Endothelial cell of umbilical vein (primary cell): ENCODE measurements at regions not wholly inside any gene's neighbourhood (a gene's known extent, or its start where the extent isn't known, plus 50 kb on each side); places are given as distances from the start of the nearest gene placed in this dataset.

Experiments
- BruUV-seq: library from RNA; stranded (reverse); fragments of 400-500 nt; replicated peaks from 2 replicates; lab custom pipeline; 2021; lab: Mats Ljungman, UMichigan
- CTCF ChIA-PET: fragments of 300-600, 350-600 bp; sonication (Branson Sonifier 250); formaldehyde crosslinking; loops from one replicate; lab custom pipeline; 2021; ENCODE audit warnings: antibody characterized with exemption, inconsistent platforms; lab: Charles Lee
- POLR2A ChIA-PET: fragments of 300-600, 350-600 bp; sonication (Branson Sonifier 250); formaldehyde crosslinking; loops from one replicate; lab custom pipeline; 2021; ENCODE audit warnings: antibody characterized with exemption, inconsistent platforms; lab: Charles Lee
- DNase-seq: peaks from one replicate; pipeline ENCODE4 v3.0.0-alpha.2; 2011; ENCODE audit warnings: low read depth, low spot score
- FAIRE-seq: peaks from 2 replicates; lab custom pipeline; 2011; peaks lifted over from hg19 to GRCh38; lab: Jason Lieb, UNC
- H2AFZ ChIP-seq: 2 replicates; pipeline ENCODE4 v1.6.0; 2012; ENCODE audit warnings: low read depth, low read length, control low read depth, inconsistent platforms
- H3K27ac ChIP-seq: 2 replicates; pipeline ENCODE4 v1.5.1; 2011; ENCODE audit warnings: low read depth, mild to moderate bottlenecking, control low read depth, low read length, moderate library complexity; ENCODE audit not compliant: insufficient read depth
- H3K27me3 ChIP-seq, 2 experiments: 2 replicates each; pipeline versions ENCODE4 v1.6.0 to v1.6.1; 2011; ENCODE audit warnings: low read length in 2 of 2, mixed read lengths in 1 of 2; ENCODE audit not compliant: control insufficient read depth in 2 of 2, insufficient read depth in 2 of 2
- H3K36me3 ChIP-seq, 2 experiments: 2 replicates in 1 of 2; 3 replicates in 1 of 2; pipeline ENCODE4 v1.5.1; 2011; ENCODE audit warnings: low read length in 2 of 2, mild to moderate bottlenecking in 1 of 2, moderate library complexity in 1 of 2; ENCODE audit not compliant: control insufficient read depth in 2 of 2, insufficient read depth in 2 of 2; ENCODE audit errors: extremely low read depth in 1 of 2
- H3K4me1 ChIP-seq: 3 replicates; pipeline ENCODE4 v1.5.1; 2011; ENCODE audit warnings: mild to moderate bottlenecking, low read length; ENCODE audit not compliant: control insufficient read depth, insufficient read depth; ENCODE audit errors: extremely low read depth
- H3K4me2 ChIP-seq: 2 replicates; pipeline ENCODE4 v1.6.1; 2011; ENCODE audit warnings: low read length, control low read depth, mixed read lengths; ENCODE audit not compliant: insufficient read depth
- H3K4me3 ChIP-seq, 3 experiments: fragments of 200-600 bp in 1 of 3; sonication (generic), shearing (Covaris generic) in 1 of 3; replicated peaks in 1 of 3; 2 replicates each; pipeline ENCODE4 v1.5.1; 2011 to 2016; ENCODE audit warnings: control low read depth in 3 of 3, low read length in 3 of 3, mild to moderate bottlenecking in 2 of 3, inconsistent platforms in 1 of 3, low read depth in 1 of 3, moderate library complexity in 1 of 3; ENCODE audit not compliant: insufficient read depth in 1 of 3
- H3K79me2 ChIP-seq: 2 replicates; pipeline ENCODE4 v1.6.0; 2012; ENCODE audit warnings: low read length, inconsistent platforms; ENCODE audit not compliant: control insufficient read depth, insufficient read depth
- H3K9ac ChIP-seq: replicated peaks from 2 replicates; pipeline ENCODE3; 2011; ENCODE audit warnings: low read length, control low read depth; ENCODE audit not compliant: insufficient read depth; ENCODE audit errors: extremely low read depth
- H3K9me1 ChIP-seq: replicated peaks from 3 replicates; pipeline ENCODE4 v1.6.0; 2011; ENCODE audit warnings: mild to moderate bottlenecking, low read length; ENCODE audit not compliant: control insufficient read depth, insufficient read depth; ENCODE audit errors: extremely low read depth
- H3K9me3 ChIP-seq: replicated peaks from 2 replicates; pipeline ENCODE4 v1.5.1; 2012; ENCODE audit warnings: low read length, inconsistent platforms; ENCODE audit not compliant: control insufficient read depth, insufficient read depth
- H4K20me1 ChIP-seq: replicated peaks from 2 replicates; pipeline ENCODE3; 2011; ENCODE audit warnings: mild to moderate bottlenecking, low read length; ENCODE audit not compliant: control insufficient read depth, insufficient read depth; ENCODE audit errors: extremely low read depth
- FOS ChIP-seq: IDR thresholded peaks from 2 replicates; pipeline ENCODE4 v1.6.1; 2011; ENCODE audit warnings: mild to moderate bottlenecking, low read length, moderate library complexity, borderline replicate concordance; ENCODE audit not compliant: insufficient read depth
- POLR2AphosphoS5 ChIP-seq: IDR thresholded peaks from 2 replicates; pipeline ENCODE4 v1.6.1; 2012; ENCODE audit warnings: low read depth, mild to moderate bottlenecking, control low read depth, low read length, moderate library complexity; ENCODE audit not compliant: insufficient read depth
- dilution Hi-C: fragments of 300-500 bp; cut with MboI; formaldehyde crosslinking; loops from one replicate; pipeline ENCODE4 v1.15.0; 2019; ENCODE audit warnings: low sequenced_read_pairs; ENCODE audit not compliant: extremely low pct_ligation_motif_present
- intact Hi-C: fragments of 100-400 bp; cut with micrococcal nuclease; formaldehyde crosslinking; loops from one replicate; pipeline ENCODE4 v1.10.0; 2022
- TF ChIP-seq, protein P1 (sequence below): IDR thresholded peaks from 2 replicates; pipeline ENCODE4 v1.6.1; 2011; ENCODE audit not compliant: insufficient read depth, insufficient read length
- TF ChIP-seq, protein P2 (sequence below), 2 donors: IDR thresholded peaks; 1 replicate in 1 of 2; 2 replicates in 1 of 2; pipeline ENCODE4 v1.5.1; 2011; ENCODE audit warnings: low read length in 2 of 2, mild to moderate bottlenecking in 2 of 2, moderate library complexity in 2 of 2, control low read depth in 1 of 2, inconsistent platforms in 1 of 2, low read depth in 1 of 2; ENCODE audit not compliant: insufficient read depth in 1 of 2; ENCODE audit errors: extremely low read depth in 1 of 2

DNA sequence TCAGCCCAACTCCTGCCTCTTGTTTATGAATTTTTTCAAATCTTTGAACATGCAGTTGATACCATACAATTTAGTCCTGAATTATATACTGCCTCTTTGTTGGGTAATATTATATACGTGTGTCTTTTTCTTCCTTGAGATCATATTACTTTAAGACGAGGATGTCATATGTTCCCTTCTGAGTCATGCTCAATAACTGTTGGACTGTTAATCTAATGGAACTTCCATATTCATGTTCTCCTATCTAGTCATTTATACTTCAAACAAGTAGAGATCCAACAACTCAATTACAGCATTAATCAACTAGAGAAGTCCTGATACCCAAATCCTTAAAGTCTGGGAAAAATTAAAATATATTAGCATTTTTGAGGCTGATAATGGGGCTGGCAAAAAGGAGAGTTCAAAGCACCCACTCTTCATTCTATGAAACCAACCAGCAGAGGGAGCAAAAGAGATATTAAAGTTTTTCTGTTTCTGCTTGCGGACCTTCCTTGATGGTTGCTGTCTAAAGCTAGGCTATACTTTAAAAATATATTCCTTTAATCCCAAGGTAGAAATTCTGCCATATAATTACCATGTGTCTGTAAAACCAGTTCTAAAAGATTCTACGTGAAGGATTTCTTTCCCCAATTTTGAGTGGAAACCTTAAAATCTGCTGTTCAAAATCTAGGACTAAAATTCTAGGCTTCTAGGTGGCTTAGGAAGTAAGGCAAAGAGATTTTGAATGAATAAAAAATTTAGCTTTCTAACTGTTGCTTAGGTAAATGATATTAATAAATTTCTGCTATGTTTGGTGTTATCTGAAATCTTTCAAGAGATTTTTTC lies 498.9 kb downstream of the BCKDHB start:
- no peaks in the 10 kb centered on the region for H3K36me3 ChIP-seq
- no peak overlapping the region for H3K9ac ChIP-seq
- H3K27ac ChIP-seq, result no peak overlapping the region
- TF ChIP-seq POLR2AphosphoS5, result no peak
- TF ChIP-seq, protein P1, sequence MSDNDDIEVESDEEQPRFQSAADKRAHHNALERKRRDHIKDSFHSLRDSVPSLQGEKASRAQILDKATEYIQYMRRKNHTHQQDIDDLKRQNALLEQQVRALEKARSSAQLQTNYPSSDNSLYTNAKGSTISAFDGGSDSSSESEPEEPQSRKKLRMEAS, result no peak
- TF ChIP-seq FOS, result peak; percentile 22
- TF ChIP-seq, protein P2, sequence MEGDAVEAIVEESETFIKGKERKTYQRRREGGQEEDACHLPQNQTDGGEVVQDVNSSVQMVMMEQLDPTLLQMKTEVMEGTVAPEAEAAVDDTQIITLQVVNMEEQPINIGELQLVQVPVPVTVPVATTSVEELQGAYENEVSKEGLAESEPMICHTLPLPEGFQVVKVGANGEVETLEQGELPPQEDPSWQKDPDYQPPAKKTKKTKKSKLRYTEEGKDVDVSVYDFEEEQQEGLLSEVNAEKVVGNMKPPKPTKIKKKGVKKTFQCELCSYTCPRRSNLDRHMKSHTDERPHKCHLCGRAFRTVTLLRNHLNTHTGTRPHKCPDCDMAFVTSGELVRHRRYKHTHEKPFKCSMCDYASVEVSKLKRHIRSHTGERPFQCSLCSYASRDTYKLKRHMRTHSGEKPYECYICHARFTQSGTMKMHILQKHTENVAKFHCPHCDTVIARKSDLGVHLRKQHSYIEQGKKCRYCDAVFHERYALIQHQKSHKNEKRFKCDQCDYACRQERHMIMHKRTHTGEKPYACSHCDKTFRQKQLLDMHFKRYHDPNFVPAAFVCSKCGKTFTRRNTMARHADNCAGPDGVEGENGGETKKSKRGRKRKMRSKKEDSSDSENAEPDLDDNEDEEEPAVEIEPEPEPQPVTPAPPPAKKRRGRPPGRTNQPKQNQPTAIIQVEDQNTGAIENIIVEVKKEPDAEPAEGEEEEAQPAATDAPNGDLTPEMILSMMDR (IDR thresholded peaks at IDR 0.05; ENCODE audit: extremely low read depth in 1 of 2, insufficient read depth in 1 of 2, low read depth in 1 of 2, low read length in 2 of 2), result peak; percentile 25 to 46
- peak; percentile 96 for FAIRE-seq
- intact Hi-C loops (loop anchor here (1.0 to 10.0 kb wide), 10 partner anchors 83 to 1573 kb away; partner anchors contain the start of gene TENT5A), dilution Hi-C loops (no loop called here)
- no peak overlapping the region for H2AFZ ChIP-seq
- ChIA-PET POLR2A (no interaction called here), CTCF (interaction anchor here (0.6 to 2.1 kb wide), 47 partner anchors 8 to 1571 kb away, joined by 3 to 23 read pairs (median 4); no protein-coding TSS in a partner anchor)
- no peak overlapping the region for H3K4me3 ChIP-seq
- BruUV-seq, result no TSS peak
- H3K79me2 ChIP-seq, result no peaks in the 10 kb centered on the region
- peak; percentile 60 for DNase-seq
- no peak overlapping the region for H3K4me2 ChIP-seq
- no peaks in the 10 kb centered on the region for H3K4me1 ChIP-seq
- no peaks in the 10 kb centered on the region for H3K9me3 ChIP-seq
- H3K9me1 ChIP-seq, result no peaks in the 10 kb centered on the region
- no peaks in the 10 kb centered on the region for H4K20me1 ChIP-seq
- no peaks in the 10 kb centered on the region for H3K27me3 ChIP-seq
